ENCODE measurements at regions not wholly inside any gene's neighbourhood (a gene's known extent, or its start where the extent isn't known, plus 50 kb on each side); places are given as distances from the start of the nearest gene placed in this dataset.

- TF ChIP-seq, protein P1, sequence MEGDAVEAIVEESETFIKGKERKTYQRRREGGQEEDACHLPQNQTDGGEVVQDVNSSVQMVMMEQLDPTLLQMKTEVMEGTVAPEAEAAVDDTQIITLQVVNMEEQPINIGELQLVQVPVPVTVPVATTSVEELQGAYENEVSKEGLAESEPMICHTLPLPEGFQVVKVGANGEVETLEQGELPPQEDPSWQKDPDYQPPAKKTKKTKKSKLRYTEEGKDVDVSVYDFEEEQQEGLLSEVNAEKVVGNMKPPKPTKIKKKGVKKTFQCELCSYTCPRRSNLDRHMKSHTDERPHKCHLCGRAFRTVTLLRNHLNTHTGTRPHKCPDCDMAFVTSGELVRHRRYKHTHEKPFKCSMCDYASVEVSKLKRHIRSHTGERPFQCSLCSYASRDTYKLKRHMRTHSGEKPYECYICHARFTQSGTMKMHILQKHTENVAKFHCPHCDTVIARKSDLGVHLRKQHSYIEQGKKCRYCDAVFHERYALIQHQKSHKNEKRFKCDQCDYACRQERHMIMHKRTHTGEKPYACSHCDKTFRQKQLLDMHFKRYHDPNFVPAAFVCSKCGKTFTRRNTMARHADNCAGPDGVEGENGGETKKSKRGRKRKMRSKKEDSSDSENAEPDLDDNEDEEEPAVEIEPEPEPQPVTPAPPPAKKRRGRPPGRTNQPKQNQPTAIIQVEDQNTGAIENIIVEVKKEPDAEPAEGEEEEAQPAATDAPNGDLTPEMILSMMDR (IDR thresholded peaks at IDR 0.05; ENCODE audit: low read depth, low read length), result no peak
- no peak overlapping the region for H3K4me3 ChIP-seq (ENCODE audit: low read depth, low read length)
Measured at GRCh38 chr5:88937406-88937805, 54.4 kb upstream of the MEF2C start.

DNA sequence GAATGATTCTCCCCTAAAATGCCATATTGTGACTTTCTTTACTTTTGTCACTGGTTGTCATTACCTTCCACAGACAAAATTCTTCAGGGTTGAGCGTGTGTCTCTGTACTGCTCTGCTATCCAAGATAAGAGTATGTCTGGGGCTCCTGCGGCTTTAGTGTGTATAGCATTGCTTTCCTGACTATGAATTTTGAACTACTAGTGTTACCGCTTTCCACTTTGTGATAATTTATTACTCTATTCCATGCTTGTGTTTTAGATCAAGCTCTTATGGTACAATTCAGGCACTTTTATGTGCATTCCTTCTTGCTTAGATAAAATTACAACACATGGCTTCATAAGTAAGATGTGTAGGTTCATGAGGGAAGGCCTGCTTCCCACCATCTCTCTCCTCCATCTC lies 51.5 kb upstream of the MEF2C start:
- H3K4me3 ChIP-seq (ENCODE audit: low read depth, low read length), result no peak overlapping the region
- TF ChIP-seq, protein P1 (IDR thresholded peaks at IDR 0.05; ENCODE audit: low read depth, low read length), result no peak

All from WI38 (cell line).